Hepatocyte (in vitro differentiated cells): ENCODE measurements at regions not wholly inside any gene's neighbourhood (a gene's known extent, or its start where the extent isn't known, plus 50 kb on each side); places are given as distances from the start of the nearest gene placed in this dataset.

Experiments
- CTCF ChIP-seq: fragments of 200-600 bp; sonication (generic); IDR thresholded peaks from 2 replicates; pipeline ENCODE4 v1.5.1; 2016; ENCODE audit warnings: antibody characterized with exemption, mild to moderate bottlenecking; ENCODE audit not compliant: poor library complexity
- EZH2 ChIP-seq: fragments of 200-600 bp; sonication (generic); IDR thresholded peaks from 2 replicates; pipeline ENCODE4 v1.6.1; 2016; ENCODE audit warnings: antibody characterized with exemption, mild to moderate bottlenecking, borderline replicate concordance
- EZH2phosphoT487 ChIP-seq: fragments of 200-600 bp; sonication (generic); IDR thresholded peaks from one replicate; pipeline ENCODE4 v1.6.1; 2018; ENCODE audit warnings: antibody characterized with exemption, mild to moderate bottlenecking, low read depth, moderate library complexity; ENCODE audit not compliant: unreplicated experiment, severe bottlenecking

- no peak for TF ChIP-seq CTCF
- TF ChIP-seq EZH2, result no peak
- no peak for TF ChIP-seq EZH2phosphoT487
Measured at GRCh38 chr2:187964746-187965145, 326.9 kb upstream of the GULP1 start.
